Renal cortical epithelial cell (primary cell): ENCODE measurements at regions not wholly inside any gene's neighbourhood (a gene's known extent, or its start where the extent isn't known, plus 50 kb on each side); places are given as distances from the start of the nearest gene placed in this dataset.
"Not testable (repeated sequence)": the region's sequence is repeated elsewhere in the genome, so short reads cannot be mapped to it uniquely, and the experiment has no call there.

ENCODE experiments used
- DNase-seq: peaks from one replicate; pipeline ENCODE4 v3.0.0-alpha.2; 2011; ENCODE audit warnings: low read depth

DNA sequence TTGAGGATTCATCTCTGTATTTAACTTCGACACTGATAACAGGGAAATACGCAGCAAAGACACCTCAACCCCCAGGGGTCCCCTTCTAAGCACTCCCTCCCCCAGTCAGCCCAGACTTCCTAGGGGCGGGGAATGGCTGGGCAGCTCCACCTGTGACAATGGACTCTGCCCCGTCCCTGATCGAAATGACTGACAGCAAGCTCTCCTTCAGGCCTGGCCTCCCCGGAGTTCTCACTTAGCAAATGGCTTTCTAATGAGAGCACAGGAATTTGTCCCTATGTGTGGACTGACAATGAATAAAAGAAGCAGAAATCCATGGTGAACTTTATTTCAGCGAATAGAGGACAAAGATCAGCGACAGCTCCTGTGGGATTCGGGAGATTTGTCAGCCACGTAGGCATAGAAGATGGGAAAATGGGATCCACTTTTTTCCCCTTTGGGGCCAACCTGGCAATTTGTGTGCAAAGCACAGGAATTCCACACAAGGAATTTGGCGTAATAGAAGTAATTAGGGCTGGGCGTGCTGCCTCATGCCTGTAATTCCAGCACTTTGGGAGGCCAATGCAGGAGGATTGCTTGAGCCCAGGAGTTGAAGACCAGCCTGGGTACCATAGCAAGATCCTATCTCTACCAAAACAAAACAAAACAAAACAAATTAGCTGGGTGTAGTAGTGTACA lies 63.8 kb downstream of the TNFAIP2 start:
- no peak for DNase-seq

DNA sequence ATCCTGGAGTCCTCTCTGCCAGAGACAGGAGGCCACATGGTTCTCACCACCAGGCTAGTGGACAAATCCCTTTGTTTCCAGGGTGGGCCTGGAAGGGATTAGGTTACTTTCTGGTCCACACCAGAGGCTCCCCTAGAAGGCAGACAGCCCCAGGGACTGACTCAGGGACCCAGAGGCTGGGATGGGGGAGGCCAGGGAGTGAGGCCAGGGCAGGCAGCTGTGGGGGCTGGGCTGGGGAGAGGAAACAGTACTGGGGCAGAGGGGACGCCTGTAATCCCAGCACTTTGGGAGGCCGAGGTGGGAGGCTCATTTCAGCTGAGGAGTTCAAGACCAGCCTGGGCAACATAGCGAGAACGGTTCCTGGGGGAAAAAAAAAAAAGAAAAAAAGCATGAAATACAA lies 64.7 kb downstream of the TNFAIP2 start:
- DNase-seq, result no peak

DNA sequence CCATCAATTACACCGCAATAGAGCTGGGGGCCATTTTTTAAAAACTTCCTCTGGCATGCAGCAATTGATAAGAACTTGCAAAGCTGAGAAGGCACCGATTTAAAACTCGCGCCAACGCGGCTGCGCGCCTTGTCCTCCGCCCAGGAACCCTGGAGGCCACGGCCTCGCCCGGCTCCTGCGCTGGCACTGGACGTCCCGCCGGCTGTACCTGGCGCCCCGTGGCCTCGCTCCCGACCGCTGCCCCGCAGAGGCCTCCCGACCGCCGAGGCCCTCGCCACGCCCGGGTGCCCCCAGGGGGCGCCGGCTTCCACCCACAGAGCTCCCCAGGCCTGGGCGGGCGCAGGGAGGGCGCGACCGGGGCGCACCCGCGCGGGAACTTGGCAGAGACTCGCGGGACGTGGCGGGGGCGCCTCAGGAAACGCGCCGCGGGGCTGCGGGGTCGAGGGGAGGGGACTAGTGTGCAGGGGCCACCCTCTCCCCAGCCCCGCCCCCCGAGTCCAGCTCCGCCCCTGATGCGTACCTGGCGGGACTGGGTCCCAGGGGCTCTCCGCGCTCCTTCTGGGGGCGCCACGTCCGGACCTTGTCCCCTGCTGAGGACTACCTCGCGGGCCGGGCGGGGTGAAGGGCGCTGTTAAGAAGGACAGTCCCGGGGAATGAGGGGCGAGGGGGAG lies 65.7 kb downstream of the TNFAIP2 start:
- DNase-seq, result no peak

DNA sequence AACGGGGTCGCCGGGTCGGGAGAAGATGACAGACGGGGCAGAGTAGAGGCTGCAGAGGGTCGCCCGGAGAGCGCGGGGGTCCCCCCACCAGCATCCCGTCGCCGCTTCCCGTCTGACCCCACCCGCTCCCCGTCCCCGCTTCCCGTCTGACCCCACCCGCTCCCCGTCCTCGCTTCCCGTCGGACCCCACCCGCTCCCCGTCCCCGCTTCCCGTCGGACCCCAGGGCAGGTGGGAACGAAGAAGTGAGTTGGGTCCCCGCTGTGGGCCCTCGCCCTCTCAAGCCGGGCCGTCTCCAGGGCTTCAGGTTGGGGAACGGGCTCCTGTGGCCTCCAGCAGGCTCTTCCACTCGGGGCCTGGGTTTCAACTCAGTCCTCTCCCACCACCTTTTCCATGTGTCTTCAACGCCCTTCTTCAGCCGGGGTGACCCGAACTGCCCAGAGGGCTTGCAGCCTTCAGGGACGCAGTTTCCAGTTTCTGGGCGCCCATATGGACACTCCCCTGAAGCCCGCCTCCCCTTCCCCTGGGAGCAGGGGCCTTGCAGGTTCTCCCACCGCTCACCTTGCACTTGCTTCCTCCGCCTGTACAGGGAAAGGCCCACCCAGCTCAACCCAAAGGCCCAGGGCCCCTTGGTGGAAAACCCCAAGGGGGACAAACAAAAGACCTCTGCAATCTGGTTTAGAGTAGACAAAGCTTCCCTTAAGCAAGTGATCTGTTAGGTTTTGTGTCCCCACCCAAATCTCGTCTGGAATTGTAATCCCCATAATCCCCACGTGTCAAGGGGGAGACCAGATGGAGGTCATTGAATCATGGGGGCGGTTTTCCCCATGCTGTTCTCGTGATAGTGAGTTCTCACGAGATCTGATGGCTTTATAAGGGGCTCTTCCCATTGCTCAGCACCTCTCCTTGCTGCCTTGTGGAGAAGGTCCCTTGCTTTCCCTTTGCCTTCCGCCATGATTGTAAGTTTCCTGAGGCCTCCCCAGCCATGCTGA lies 66.5 kb downstream of the TNFAIP2 start:
- DNase-seq, result no peak

DNA sequence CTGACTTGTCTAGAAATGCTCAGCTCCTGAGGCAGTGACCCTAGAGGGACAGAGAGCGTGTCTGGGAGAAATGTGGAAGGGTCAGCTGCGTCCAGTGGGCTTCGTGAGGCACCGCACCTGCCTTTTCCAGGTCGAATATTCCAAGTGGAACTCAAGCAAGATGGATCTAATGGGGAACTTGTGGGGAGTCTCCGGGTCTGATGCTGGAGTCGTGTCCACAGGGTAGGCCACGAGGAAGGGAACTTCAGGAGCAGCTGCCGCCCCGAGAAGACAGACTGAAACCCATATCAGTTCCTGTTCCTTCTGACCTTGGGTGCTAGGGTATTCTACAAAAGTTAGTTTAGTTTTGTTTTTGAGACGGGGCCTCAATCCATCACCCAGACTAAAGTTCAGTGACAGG lies 67.5 kb downstream of the TNFAIP2 start:
- no peak for DNase-seq

DNA sequence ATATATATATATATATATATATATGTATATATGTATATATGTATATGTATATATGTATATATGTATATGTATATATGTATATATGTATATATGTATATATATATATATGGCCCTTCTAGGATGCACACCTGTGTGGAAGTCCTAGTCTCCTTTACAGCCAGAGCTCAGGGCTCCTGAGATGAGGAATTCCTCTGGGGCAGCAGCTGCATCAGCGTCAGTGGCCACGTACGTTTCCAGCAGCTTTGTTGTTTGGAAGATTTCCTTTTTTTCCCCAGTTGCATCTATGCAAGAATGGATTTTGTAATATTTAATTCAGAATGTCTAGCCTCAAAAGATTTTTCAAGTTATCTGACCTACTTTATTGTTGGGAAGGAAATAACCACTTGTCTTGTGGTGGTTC lies 68.6 kb downstream of the TNFAIP2 start:
- no peak for DNase-seq

DNA sequence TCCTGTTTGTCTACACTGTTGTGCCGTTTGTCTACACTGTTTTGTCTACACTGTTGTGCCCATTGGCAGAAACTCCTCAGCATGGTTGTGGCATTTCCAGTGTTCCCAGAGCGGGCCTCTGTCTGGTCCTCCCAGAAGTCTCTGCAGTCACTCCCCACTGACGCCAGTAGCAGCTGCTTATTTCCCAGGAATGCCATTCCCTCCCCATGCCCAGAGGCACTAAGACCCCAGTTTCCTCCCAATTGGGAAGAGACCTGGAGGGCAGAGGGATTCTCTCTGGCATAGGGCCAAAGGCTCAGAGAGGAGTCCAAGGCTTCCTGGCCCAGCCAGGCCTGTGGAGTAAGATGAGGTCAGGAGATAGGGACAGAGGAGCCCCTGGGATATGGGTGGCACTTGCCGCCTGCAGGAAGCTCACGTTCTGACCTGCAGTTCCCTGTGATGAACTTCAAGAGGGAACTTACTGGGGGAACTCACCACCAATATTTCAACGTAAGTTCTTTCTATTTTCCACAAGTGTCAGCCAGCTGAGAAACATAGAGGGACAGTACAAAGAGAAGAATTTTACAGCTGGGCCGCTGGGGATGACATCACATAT lies 69.1 kb downstream of the TNFAIP2 start:
- no peak for DNase-seq

DNA sequence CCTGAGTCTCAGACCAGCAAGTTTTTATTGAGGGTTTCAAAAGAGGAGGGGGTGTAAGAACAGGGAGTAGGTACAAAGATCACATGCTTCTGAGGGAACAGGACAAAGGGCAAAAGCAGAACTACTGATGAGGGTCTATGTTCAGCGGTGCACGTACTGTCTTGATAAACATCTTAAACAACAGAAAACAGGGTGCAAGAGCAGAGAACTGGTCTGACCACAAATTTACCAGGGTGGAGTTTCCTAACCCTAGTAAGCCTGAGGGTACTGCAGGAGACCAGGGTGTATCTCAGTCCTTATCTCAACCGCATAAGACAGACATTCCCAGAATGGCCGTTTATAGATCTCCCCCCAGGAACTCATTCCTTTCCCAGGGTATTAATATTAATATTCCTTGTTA lies 69.6 kb downstream of the TNFAIP2 start:
- DNase-seq, result not testable (repeated sequence)

DNA sequence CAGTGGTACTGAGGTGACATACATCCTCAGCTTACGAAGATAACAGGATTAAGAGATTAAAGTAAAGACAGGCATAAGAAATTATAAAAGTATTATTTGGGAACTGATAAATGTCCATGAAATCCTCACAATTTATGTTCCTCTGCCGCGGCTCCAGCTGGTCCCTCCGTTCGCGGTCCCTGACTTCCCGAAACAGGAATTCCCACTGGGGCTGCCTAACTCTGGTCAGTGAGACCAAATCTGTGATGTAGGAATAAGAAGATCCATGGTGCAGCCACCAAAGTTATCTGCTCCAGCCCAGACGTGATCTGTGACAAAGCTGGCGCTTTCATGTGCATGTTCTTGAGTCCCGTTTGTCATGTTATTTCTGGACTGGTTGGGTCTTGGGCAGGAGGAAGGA lies 70.2 kb downstream of the TNFAIP2 start:
- DNase-seq, result not testable (repeated sequence)

DNA sequence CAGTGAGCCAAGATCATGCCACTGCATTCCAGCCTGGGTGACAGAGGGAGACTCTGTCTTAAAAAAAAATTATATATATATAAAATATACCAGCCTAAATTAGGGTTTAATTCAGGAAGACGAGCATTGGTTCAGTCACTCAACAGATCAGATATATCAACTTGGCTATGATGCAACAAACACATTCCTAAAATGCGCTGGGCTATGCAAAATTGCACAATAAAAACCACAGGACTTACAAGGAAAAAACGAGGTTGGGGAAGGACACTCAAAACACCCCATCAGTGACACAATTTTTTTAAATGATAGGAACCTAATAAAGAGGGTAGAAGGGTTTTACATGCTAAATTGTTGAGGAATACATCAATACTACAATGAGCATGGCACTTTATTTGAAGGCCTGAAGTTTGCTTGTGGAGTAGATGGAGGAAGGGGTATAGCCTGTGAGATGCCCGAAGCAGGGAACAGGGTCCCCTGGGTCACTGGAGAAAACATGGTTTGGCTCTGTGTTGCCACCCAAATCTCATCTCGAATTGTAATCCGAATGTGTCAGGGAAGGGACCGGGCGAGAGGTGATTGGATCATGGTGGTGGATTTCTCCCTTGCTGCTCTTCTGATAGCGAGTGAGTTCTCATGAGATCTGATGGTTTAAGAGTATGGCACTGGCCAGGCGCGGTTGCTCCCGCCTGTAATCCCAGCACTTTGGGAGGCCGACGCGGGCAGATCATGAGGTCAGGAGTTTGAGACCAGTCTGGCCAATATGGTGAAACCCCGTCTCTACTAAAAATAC lies 71.2 kb downstream of the TNFAIP2 start:
- DNase-seq, result peak; percentile 92

DNA sequence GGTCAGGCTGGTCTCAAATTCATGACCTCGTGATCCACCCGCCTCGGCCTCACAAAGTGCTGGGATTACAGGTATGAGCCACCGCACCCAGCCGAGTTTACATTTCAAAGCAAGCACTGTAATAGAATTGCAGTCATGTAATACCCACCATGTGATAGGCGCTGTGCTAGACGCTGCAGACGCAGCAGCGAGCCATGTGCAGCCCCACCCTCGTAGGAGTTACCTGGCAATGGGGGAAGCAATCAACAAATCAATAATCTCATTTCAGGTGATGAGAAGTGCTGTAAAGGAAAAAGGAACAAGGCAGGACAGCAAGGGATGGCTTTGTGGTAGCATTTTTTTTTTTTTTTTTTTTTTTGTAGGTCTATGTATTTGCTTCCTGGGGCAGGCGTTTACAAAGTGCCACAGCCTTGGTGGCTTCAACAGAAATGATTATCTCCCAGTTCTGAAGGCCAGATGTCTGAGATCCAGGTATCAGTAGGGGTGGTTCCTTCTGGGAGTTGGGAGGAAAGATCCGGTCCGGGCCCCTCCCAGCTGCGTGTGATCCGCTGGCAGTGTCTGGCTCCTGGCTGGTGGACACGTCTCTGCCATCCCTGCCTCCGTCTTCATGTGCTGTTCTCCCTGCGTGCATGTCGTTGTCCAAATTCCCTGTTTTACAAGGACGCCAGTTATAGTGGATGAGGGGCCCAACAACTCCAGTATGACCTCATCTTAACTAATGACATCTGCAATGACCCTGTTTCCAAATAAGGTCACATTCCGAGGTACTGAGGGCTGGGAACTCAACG lies 72.8 kb downstream of the TNFAIP2 start:
- no peak for DNase-seq

DNA sequence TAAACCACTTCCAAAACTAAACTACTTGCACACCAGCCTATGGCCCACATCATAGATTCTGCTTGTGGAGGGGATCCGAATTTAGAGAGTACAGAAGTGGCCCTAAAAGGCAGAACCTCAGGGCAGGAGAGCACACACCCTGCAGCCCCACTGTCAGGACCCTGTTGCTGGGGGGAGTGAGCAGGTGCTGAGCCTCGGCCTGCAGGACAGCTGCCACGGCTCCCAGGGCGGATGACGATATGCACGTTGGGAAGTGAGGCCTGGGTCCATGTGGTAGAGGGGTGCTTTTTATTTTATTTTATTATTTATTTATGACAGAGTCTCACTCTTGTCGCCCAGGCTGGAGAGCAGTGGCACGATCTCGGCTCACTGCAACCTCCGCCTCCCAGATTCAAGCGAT lies 73.5 kb downstream of the TNFAIP2 start:
- DNase-seq, result no peak

DNA sequence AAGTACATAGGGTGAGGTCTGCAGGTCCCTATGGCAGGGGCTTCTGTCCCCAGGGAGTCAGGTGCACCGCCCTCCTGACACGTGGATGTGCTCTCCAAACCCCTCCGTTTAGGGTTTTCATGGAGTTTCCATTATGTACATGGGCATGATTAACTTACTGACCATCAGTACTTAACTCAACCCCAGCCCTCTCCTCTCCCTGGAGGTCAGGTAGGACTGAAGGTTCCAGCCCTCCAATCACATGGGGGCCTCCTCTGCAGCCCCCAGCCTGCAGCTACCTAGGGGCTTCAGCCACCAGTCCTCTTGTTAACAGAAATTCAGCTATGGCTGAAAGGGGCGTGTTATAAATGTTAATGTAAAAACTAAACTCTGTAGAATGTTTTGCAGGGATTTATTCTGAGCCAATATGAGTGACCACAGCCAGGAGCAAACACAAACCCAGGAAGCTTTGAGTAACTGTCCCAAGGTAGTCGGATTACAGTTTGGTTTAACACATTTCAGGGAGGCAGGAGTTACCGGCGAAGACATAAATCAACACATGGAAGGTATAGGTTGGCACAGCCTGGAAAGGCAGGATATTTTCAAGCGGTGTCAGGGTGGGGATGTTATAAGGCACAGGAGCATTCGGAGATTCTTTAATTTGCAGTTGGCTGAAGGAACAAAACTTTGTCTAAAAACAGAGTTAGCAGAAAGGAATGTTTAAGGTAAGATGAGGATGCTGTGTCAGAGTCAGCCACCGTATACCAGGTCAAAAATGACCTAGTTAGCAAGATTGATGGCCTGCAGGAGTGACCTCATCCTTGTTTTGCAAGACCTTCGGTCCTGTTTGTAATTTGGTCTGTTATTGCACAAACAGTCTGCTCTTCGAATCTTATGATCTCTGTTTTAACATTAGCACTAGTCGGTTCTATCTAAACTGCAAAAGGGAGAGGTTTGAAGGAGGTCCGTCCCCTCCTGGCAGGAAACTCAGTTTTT lies 75.2 kb downstream of the TNFAIP2 start:
- DNase-seq, result peak; percentile 92

DNA sequence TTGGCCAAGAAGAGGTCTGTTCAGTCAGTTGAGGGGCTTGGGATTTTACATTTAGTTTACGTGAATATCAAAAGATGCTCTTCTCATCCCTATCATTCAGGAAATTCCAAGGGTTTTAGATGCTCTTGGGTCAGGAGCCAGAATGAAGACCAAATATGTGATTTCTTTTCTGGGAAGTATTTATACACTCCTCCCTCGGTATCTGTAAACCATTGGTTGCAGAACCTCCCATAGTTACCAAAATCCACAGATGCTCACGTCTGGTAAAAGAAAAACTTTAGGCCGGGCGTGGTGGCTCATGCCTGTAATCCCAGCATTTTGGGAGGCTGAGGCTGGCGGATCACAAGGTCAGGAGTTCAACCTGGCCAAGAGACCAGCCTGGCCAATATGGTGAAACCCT lies 75.9 kb downstream of the TNFAIP2 start:
- DNase-seq, result no peak

DNA sequence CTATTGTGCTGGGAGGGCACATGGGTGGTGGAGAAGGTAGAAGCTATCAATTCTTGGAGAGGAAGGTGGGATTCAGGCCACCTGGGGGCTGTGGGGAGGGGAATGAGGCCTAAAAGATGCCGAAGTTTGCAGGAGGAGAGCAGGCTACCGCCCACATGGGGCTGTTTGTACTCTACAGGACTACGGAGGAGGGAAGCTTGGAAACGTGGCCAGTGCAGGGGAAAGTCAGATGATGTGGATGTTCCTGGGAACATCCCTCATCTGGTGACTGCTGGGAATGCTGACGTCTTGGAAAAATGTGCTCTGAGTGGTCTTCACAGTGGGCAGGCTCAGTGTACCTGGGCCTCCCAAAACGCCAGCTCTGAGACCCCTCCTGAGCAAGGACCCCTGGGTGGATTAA lies 78.5 kb downstream of the TNFAIP2 start:
- no peak for DNase-seq

DNA sequence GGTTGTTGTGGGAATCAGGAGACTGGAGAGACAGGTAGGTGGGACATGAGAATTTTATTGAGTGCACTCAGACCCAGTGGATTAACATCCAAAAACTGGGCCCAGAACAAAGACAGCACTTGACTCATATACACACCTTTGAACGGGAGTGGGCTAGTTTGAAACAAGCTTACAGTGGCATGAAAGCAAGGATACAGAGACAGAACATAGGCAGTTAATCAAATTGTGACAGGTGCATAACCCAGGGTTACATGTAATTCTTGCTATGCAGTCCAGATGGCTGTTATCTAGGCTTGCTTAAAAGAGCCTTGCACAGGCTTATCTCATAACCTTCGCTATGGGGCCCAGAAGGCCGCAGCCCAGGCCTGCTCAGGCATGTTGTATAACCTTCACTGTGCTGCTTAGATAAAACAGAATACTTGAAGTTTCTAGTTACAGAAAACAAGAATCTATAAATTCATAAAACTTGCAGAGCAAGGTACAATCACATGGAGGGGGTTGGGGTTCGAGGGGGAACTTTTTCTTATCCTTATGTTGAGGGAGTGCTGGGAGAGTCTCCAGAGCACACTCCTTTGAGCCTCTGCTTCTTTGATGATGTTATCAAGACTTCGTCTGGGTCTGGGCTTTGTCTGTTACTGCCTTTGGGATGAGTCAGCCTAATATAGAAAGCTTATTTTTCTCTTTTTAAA lies 81.7 kb downstream of the TNFAIP2 start:
- no peak for DNase-seq

DNA sequence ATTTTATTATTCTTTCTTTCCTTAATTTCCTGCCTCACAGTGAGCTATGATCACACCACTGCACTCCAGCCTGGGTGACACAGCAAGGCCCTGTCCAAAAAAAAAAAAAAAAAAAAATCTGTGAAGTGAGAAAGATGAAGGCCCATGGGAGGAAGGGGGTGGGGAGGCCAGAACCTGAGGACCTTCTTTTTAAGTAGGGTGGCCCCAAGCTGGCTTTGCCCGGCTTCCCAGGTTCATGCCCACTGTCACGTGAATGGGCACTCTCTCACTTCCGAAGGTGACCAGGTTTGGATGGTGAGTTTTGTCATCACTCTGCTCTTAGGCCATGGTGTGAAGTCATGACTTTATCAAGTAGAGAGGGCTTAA lies 82.3 kb downstream of the TNFAIP2 start:
- no peak for DNase-seq

DNA sequence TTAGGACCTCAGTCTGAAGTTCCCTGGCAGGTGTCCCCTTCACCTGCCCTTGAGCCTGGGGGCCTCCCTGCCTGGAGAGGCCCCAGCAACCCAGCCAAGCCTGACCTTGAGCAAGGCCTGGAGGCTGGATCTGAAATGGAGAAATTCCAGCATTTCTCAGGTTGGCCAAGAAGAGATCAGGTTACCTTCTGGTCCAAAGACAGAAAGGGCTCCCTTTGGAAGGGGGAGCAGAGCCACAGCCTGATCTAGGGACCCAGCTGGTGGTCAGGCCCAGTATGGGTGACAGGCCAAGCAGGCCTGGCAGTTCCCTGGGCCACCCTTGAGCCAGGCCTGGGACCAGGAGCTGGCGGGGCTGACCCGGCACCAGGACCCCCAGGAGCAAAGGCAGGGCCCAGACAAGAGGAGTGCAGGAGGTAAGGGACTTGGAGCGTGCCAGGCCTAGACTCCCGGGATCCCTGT lies 82.8 kb downstream of the TNFAIP2 start:
- peak; percentile 67 for DNase-seq
